ENCODE measurements at regions not wholly inside any gene's neighbourhood (a gene's known extent, or its start where the extent isn't known, plus 50 kb on each side); places are given as distances from the start of the nearest gene placed in this dataset.

GRCh38 chr6:155854787-155855186 lies 399.1 kb upstream of the NOX3 start:
- DNase-seq = no peak
- TF ChIP-seq CTCF (IDR thresholded peaks at IDR 0.05; ENCODE audit: low read depth, low read length) = no peak
- no peak overlapping the region for H3K4me3 ChIP-seq (ENCODE audit: low read depth, low read length)

GRCh38 chr6:155853011-155853410 lies 397.4 kb upstream of the NOX3 start:
- DNase-seq = no peak

More at GRCh38 chr6:155854787-155855186, 399.1 kb upstream of the NOX3 start:
- H3K27ac ChIP-seq = no peak overlapping the region
- H3K9me3 ChIP-seq (ENCODE audit: severe bottlenecking) = no peaks in the 10 kb centered on the region
- H3K27me3 ChIP-seq (ENCODE audit: insufficient read depth, low read depth, severe bottlenecking) = no peaks in the 10 kb centered on the region
- H3K36me3 ChIP-seq = no peaks in the 10 kb centered on the region

GRCh38 chr6:155850408-155850841 lies 394.8 kb upstream of the NOX3 start:
- no peaks in the 10 kb centered on the region for H3K9me3 ChIP-seq (ENCODE audit: severe bottlenecking)
- no peak overlapping the region for H3K27ac ChIP-seq
- no peak for DNase-seq

More at GRCh38 chr6:155853011-155853410, 397.4 kb upstream of the NOX3 start:
- Histone ChIP-seq H3K27ac (no peak overlapping the region), H3K9me3 (ENCODE audit: severe bottlenecking) (no peaks in the 10 kb centered on the region), H3K27me3 (ENCODE audit: insufficient read depth, low read depth, severe bottlenecking) (no peaks in the 10 kb centered on the region), H3K36me3 (no peaks in the 10 kb centered on the region), H3K4me3 (ENCODE audit: low read depth, low read length) (no peak overlapping the region)
- no peak for TF ChIP-seq CTCF (IDR thresholded peaks at IDR 0.05; ENCODE audit: low read depth, low read length)

GRCh38 chr6:155847711-155848110 lies 392.1 kb upstream of the NOX3 start:
- Histone ChIP-seq H3K9me3 (ENCODE audit: severe bottlenecking) (no peaks in the 10 kb centered on the region), H3K27me3 (ENCODE audit: insufficient read depth, low read depth, severe bottlenecking) (no peaks in the 10 kb centered on the region), H3K4me3 (ENCODE audit: low read depth, low read length) (no peak overlapping the region), H3K36me3 (no peaks in the 10 kb centered on the region), H3K27ac (no peak overlapping the region)
- no peak for DNase-seq
- no peak for TF ChIP-seq CTCF (IDR thresholded peaks at IDR 0.05; ENCODE audit: low read depth, low read length)

More at GRCh38 chr6:155850408-155850841, 394.8 kb upstream of the NOX3 start:
- no peak for TF ChIP-seq CTCF (IDR thresholded peaks at IDR 0.05; ENCODE audit: low read depth, low read length)
- Histone ChIP-seq H3K27me3 (ENCODE audit: insufficient read depth, low read depth, severe bottlenecking) (no peaks in the 10 kb centered on the region), H3K36me3 (no peaks in the 10 kb centered on the region), H3K4me3 (ENCODE audit: low read depth, low read length) (no peak overlapping the region)

- H3K4me3 ChIP-seq (ENCODE audit: low read depth, low read length) = no peak overlapping the region
- H3K36me3 ChIP-seq = no peaks in the 10 kb centered on the region
- no peak for DNase-seq
- no peak for TF ChIP-seq CTCF (IDR thresholded peaks at IDR 0.05; ENCODE audit: low read depth, low read length)
- no peaks in the 10 kb centered on the region for H3K9me3 ChIP-seq (ENCODE audit: severe bottlenecking)
- H3K27ac ChIP-seq = no peak overlapping the region
- no peaks in the 10 kb centered on the region for H3K27me3 ChIP-seq (ENCODE audit: insufficient read depth, low read depth, severe bottlenecking)
Measured at GRCh38 chr6:155837474-155837873, 381.8 kb upstream of the NOX3 start.

- no peaks in the 10 kb centered on the region for H3K27me3 ChIP-seq (ENCODE audit: insufficient read depth, low read depth, severe bottlenecking)
- no peak overlapping the region for H3K27ac ChIP-seq
- 0 out of 2 replicates have a peak, but pooled peaks have one; percentile 20 for TF ChIP-seq CTCF (IDR thresholded peaks at IDR 0.05; ENCODE audit: low read depth, low read length)
- H3K4me3 ChIP-seq (ENCODE audit: low read depth, low read length) = no peak overlapping the region
- no peaks in the 10 kb centered on the region for H3K9me3 ChIP-seq (ENCODE audit: severe bottlenecking)
- no peaks in the 10 kb centered on the region for H3K36me3 ChIP-seq
- no peak for DNase-seq
Measured at GRCh38 chr6:155832596-155832995, 377.0 kb upstream of the NOX3 start.

Data from WERI-Rb-1 (cell line).